Peyer's patch (tissue), 4 donors: ENCODE measurements at regions not wholly inside any gene's neighbourhood (a gene's known extent, or its start where the extent isn't known, plus 50 kb on each side); places are given as distances from the start of the nearest gene placed in this dataset.

ENCODE experiments used
- CTCF ChIP-seq, 6 experiments: fragments of 450-650 bp in 4 of 6; fragments of 200-600 bp in 2 of 6; sonication (generic) in 1 of 6; IDR thresholded peaks; one replicate each; pipeline ENCODE4 v1.5.1; 2017 to 2019; ENCODE audit warnings: antibody characterized with exemption in 6 of 6, mild to moderate bottlenecking in 3 of 6, moderate library complexity in 1 of 6
- POLR2A ChIP-seq, 2 donors: fragments of 450-650 bp; IDR thresholded peaks; one replicate each; pipeline ENCODE4 v1.5.1; 2017; ENCODE audit warnings: antibody characterized with exemption in 2 of 2, mild to moderate bottlenecking in 2 of 2, moderate library complexity in 2 of 2

GRCh38 chr15:77698481-77698880, 65.8 kb upstream of the LINGO1 start:
- no peak for TF ChIP-seq POLR2A (IDR thresholded peaks at IDR 0.05)
- no peak for TF ChIP-seq CTCF (IDR thresholded peaks at IDR 0.05)
